GM13976 (cell line): ENCODE measurements at regions not wholly inside any gene's neighbourhood (a gene's known extent, or its start where the extent isn't known, plus 50 kb on each side); places are given as distances from the start of the nearest gene placed in this dataset.

ENCODE experiments used
- DNase-seq: peaks from one replicate; pipeline ENCODE4 v3.0.0; 2012; ENCODE audit warnings: low spot score
- CTCF ChIP-seq: IDR thresholded peaks from 2 replicates; pipeline ENCODE4 v1.5.1; 2012; ENCODE audit warnings: borderline replicate concordance, mild to moderate bottlenecking; ENCODE audit not compliant: insufficient read depth; ENCODE audit errors: extremely low read depth, missing control alignments, control extremely low read depth
- in situ Hi-C: fragments of 300-500 bp; cut with MboI; formaldehyde crosslinking; loops from one replicate; pipeline ENCODE4 v1.12.0; 2022; ENCODE audit warnings: low sequenced_read_pairs, mixed read lengths, inconsistent platforms; ENCODE audit not compliant: unreplicated experiment

GRCh38 chr10:57465155-57465554, 802.5 kb downstream of the IPMK start:
- TF ChIP-seq CTCF, result no peak
- DNase-seq, result no peak
- in situ Hi-C loops, result no loop called here

- in situ Hi-C loops, result no loop called here
- DNase-seq, result no peak
- no peak for TF ChIP-seq CTCF
Measured at GRCh38 chr10:57460540-57460939, 807.2 kb downstream of the IPMK start.

- no peak for TF ChIP-seq CTCF
- DNase-seq, result no peak
- in situ Hi-C loops, result no loop called here
Measured at GRCh38 chr10:57457972-57458512, 809.7 kb downstream of the IPMK start.

- in situ Hi-C loops, result no loop called here
- no peak for TF ChIP-seq CTCF
- DNase-seq, result no peak
Measured at GRCh38 chr10:57430376-57430775, 837.3 kb downstream of the IPMK start.

GRCh38 chr10:57420881-57421280, 846.8 kb downstream of the IPMK start:
- TF ChIP-seq CTCF, result no peak
- in situ Hi-C loops, result no loop called here
- DNase-seq, result no peak

GRCh38 chr10:57418476-57418875, 849.2 kb downstream of the IPMK start:
- no peak for DNase-seq
- no peak for TF ChIP-seq CTCF
- in situ Hi-C loops, result no loop called here

- no peak for TF ChIP-seq CTCF
- in situ Hi-C loops, result no loop called here
- DNase-seq, result no peak
Measured at GRCh38 chr10:57395923-57396322, 871.8 kb downstream of the IPMK start.
